ENCODE measurements at regions not wholly inside any gene's neighbourhood (a gene's known extent, or its start where the extent isn't known, plus 50 kb on each side); places are given as distances from the start of the nearest gene placed in this dataset.

DNA sequence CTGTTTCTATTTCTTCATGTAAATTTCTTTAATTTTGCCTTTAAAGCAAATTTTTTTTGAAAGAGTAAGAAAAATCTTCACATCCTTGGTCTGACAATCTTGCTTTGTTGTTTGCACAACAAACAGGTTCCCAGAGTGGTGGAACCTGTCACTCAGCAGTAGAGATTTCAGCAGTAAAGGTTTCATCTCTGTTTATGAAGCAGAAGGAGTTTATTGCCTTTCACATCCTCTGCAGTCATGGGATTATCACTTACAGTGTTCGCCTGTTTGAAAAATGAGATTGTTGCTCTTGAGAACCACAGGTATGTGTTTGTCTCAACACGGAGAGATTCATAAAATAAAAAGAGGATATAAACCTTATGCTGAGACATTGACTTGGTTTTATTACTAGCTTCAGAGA, 342.6 kb downstream of the IPMK start:
- Histone ChIP-seq H3K79me2 (ENCODE audit: insufficient read depth, low read length) (no peaks in the 10 kb centered on the region), H3K27me3 (ENCODE audit: insufficient read depth, low read length, poor library complexity, severe bottlenecking) (no peaks in the 10 kb centered on the region), H3K4me3 (ENCODE audit: low read length, poor library complexity, severe bottlenecking) (no peak overlapping the region), H2AFZ (ENCODE audit: low read length) (no peak overlapping the region), H3K4me1 (ENCODE audit: insufficient read depth, low read length, poor library complexity, severe bottlenecking) (no peaks in the 10 kb centered on the region), H3K9ac (ENCODE audit: low read depth, low read length, poor library complexity, severe bottlenecking) (no peak overlapping the region), H3K9me2 (replicated peaks; ENCODE audit: low read depth, low read length) (no peaks in the 10 kb centered on the region), H4K20me1 (ENCODE audit: insufficient read depth, low read length, poor library complexity, severe bottlenecking) (no peaks in the 10 kb centered on the region), H3K9me3 (ENCODE audit: insufficient read depth, low read depth, low read length) (no peaks in the 10 kb centered on the region), H3K36me3 (ENCODE audit: insufficient read depth, low read length) (no peaks in the 10 kb centered on the region), H3F3A (ENCODE audit: low read depth) (no peaks in the 10 kb centered on the region), H3K4me2 (ENCODE audit: low read depth, low read length, poor library complexity, severe bottlenecking) (no peak overlapping the region)
- TF ChIP-seq EZH2phosphoT487 (IDR thresholded peaks at IDR 0.05; ENCODE audit: borderline replicate concordance), result no peak
- TF ChIP-seq, protein P1, sequence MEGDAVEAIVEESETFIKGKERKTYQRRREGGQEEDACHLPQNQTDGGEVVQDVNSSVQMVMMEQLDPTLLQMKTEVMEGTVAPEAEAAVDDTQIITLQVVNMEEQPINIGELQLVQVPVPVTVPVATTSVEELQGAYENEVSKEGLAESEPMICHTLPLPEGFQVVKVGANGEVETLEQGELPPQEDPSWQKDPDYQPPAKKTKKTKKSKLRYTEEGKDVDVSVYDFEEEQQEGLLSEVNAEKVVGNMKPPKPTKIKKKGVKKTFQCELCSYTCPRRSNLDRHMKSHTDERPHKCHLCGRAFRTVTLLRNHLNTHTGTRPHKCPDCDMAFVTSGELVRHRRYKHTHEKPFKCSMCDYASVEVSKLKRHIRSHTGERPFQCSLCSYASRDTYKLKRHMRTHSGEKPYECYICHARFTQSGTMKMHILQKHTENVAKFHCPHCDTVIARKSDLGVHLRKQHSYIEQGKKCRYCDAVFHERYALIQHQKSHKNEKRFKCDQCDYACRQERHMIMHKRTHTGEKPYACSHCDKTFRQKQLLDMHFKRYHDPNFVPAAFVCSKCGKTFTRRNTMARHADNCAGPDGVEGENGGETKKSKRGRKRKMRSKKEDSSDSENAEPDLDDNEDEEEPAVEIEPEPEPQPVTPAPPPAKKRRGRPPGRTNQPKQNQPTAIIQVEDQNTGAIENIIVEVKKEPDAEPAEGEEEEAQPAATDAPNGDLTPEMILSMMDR (conservative IDR thresholded peaks at IDR 0.05; ENCODE audit: low read length), result no peak

DNA sequence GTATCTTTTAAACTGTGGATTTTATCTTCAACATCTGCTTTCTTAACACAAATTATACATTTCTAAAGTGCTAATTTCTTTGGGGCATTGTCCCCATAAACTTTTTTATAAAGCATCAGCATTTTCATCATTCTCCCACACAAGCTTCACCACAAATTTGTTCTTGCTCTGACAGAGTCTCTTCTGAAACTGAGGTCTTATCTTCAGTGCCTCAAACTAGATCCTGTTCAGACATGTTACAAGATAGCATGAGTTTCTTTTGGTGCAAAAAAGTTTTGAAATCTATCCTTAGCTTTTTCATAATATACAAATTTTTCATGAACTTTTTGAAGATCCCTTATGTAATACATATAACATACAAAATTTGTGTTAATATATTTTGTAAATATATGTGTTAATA, 346.6 kb downstream of the IPMK start:
- Histone ChIP-seq H3F3A (ENCODE audit: low read depth) (no peaks in the 10 kb centered on the region), H4K20me1 (ENCODE audit: insufficient read depth, low read length, poor library complexity, severe bottlenecking) (no peaks in the 10 kb centered on the region), H3K79me2 (ENCODE audit: insufficient read depth, low read length) (no peaks in the 10 kb centered on the region), H3K4me2 (ENCODE audit: low read depth, low read length, poor library complexity, severe bottlenecking) (no peak overlapping the region), H3K9me3 (ENCODE audit: insufficient read depth, low read depth, low read length) (no peaks in the 10 kb centered on the region), H3K27me3 (ENCODE audit: insufficient read depth, low read length, poor library complexity, severe bottlenecking) (no peaks in the 10 kb centered on the region), H3K4me1 (ENCODE audit: insufficient read depth, low read length, poor library complexity, severe bottlenecking) (no peaks in the 10 kb centered on the region), H2AFZ (ENCODE audit: low read length) (no peak overlapping the region), H3K9ac (ENCODE audit: low read depth, low read length, poor library complexity, severe bottlenecking) (no peak overlapping the region), H3K9me2 (replicated peaks; ENCODE audit: low read depth, low read length) (no peaks in the 10 kb centered on the region), H3K36me3 (ENCODE audit: insufficient read depth, low read length) (no peaks in the 10 kb centered on the region), H3K4me3 (ENCODE audit: low read length, poor library complexity, severe bottlenecking) (no peak overlapping the region)
- TF ChIP-seq, protein P1 (conservative IDR thresholded peaks at IDR 0.05; ENCODE audit: low read length), result no peak
- no peak for TF ChIP-seq EZH2phosphoT487 (IDR thresholded peaks at IDR 0.05; ENCODE audit: borderline replicate concordance)

DNA sequence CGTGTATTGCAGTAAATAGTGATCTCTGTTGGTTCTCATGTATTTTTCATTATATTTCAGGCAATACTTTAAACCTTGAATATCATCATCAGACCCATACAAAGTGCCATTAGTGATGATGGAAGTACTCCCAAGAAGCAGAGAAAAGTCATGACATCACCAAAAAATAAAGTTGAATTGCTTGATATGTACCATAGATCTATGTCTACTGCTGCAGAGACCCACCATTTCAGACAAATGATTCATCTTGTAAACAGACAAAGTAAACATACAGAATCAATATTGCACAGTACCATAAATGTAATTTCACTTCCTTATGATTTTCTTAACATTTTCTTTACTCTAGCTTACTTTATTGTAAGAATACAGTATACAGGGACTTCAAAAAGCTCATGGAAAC, 347.8 kb downstream of the IPMK start:
- Histone ChIP-seq H3K79me2 (ENCODE audit: insufficient read depth, low read length) (no peaks in the 10 kb centered on the region), H4K20me1 (ENCODE audit: insufficient read depth, low read length, poor library complexity, severe bottlenecking) (no peaks in the 10 kb centered on the region), H3F3A (ENCODE audit: low read depth) (no peaks in the 10 kb centered on the region), H3K36me3 (ENCODE audit: insufficient read depth, low read length) (no peaks in the 10 kb centered on the region), H3K27me3 (ENCODE audit: insufficient read depth, low read length, poor library complexity, severe bottlenecking) (no peaks in the 10 kb centered on the region), H3K4me3 (ENCODE audit: low read length, poor library complexity, severe bottlenecking) (no peak overlapping the region), H3K4me2 (ENCODE audit: low read depth, low read length, poor library complexity, severe bottlenecking) (no peak overlapping the region), H3K9me2 (replicated peaks; ENCODE audit: low read depth, low read length) (no peaks in the 10 kb centered on the region), H2AFZ (ENCODE audit: low read length) (no peak overlapping the region), H3K4me1 (ENCODE audit: insufficient read depth, low read length, poor library complexity, severe bottlenecking) (no peaks in the 10 kb centered on the region), H3K9ac (ENCODE audit: low read depth, low read length, poor library complexity, severe bottlenecking) (no peak overlapping the region), H3K9me3 (ENCODE audit: insufficient read depth, low read depth, low read length) (no peaks in the 10 kb centered on the region)
- TF ChIP-seq, protein P1 (conservative IDR thresholded peaks at IDR 0.05; ENCODE audit: low read length), result no peak
- no peak for TF ChIP-seq EZH2phosphoT487 (IDR thresholded peaks at IDR 0.05; ENCODE audit: borderline replicate concordance)
